CD8-positive, alpha-beta memory T cell (primary cell): ENCODE measurements at regions not wholly inside any gene's neighbourhood (a gene's known extent, or its start where the extent isn't known, plus 50 kb on each side); places are given as distances from the start of the nearest gene placed in this dataset.

Experiments used
- CTCF ChIA-PET: fragments of 350-600 bp; sonication (Branson Sonifier 250); formaldehyde crosslinking; loops from one replicate; lab custom pipeline; 2021; ENCODE audit warnings: antibody characterized with exemption; lab: Charles Lee
- POLR2A ChIA-PET: fragments of 350-600 bp; sonication (Branson Sonifier 250); formaldehyde crosslinking; loops from one replicate; lab custom pipeline; 2021; ENCODE audit warnings: antibody characterized with exemption; lab: Charles Lee
- DNase-seq, 5 donors: peaks; one replicate each; pipeline versions ENCODE4 v3.0.0 to v3.0.0-alpha.2; 2020 to 2022; ENCODE audit warnings: mixed read lengths in 1 of 5
- H3K27ac ChIP-seq: one replicate; pipeline ENCODE4 v1.7.0; 2013; ENCODE audit warnings: low read depth, mild to moderate bottlenecking, low read length, moderate library complexity
- H3K27me3 ChIP-seq: 2 replicates; pipeline ENCODE4 v1.7.0; 2013; ENCODE audit warnings: low read length, mild to moderate bottlenecking; ENCODE audit not compliant: insufficient read depth, poor library complexity, severe bottlenecking
- H3K36me3 ChIP-seq: 2 replicates; pipeline ENCODE4 v1.7.0; 2013; ENCODE audit warnings: mild to moderate bottlenecking, low read length, moderate library complexity; ENCODE audit not compliant: insufficient read depth
- H3K4me1 ChIP-seq: 2 replicates; pipeline ENCODE4 v1.7.0; 2013; ENCODE audit warnings: mild to moderate bottlenecking, low read length, moderate library complexity; ENCODE audit not compliant: insufficient read depth
- H3K4me3 ChIP-seq: 2 replicates; pipeline ENCODE4 v1.7.0; 2013; ENCODE audit warnings: mild to moderate bottlenecking, low read length
- H3K9me3 ChIP-seq: 2 replicates; pipeline ENCODE4 v1.7.0; 2013; ENCODE audit warnings: mild to moderate bottlenecking, low read length
- H3K27ac Mint-ChIP-seq, 8 donors: one replicate each; pipeline ENCODE4 v1.8.0; 2020 to 2021; ENCODE audit warnings: mixed read lengths in 8 of 8, mild to moderate bottlenecking in 6 of 8, inconsistent platforms in 3 of 8, moderate library complexity in 3 of 8
- H3K27me3 Mint-ChIP-seq, 2 donors: one replicate each; pipeline ENCODE4 v1.8.0; 2020 to 2021; ENCODE audit warnings: mixed read lengths in 2 of 2, mild to moderate bottlenecking in 1 of 2, moderate library complexity in 1 of 2
- H3K36me3 Mint-ChIP-seq, 3 donors: one replicate each; pipeline ENCODE4 v1.8.0; 2020 to 2021; ENCODE audit warnings: mixed read lengths in 3 of 3, inconsistent platforms in 1 of 3, mild to moderate bottlenecking in 1 of 3
- H3K4me1 Mint-ChIP-seq, 3 donors: one replicate each; pipeline ENCODE4 v1.8.0; 2020 to 2021; ENCODE audit warnings: mixed read lengths in 3 of 3, inconsistent platforms in 1 of 3, mild to moderate bottlenecking in 1 of 3
- H3K4me3 Mint-ChIP-seq, 7 donors: one replicate each; pipeline ENCODE4 v1.8.0; 2020 to 2021; ENCODE audit warnings: mixed read lengths in 7 of 7, mild to moderate bottlenecking in 6 of 7, moderate library complexity in 4 of 7, inconsistent platforms in 2 of 7
- H3K9me3 Mint-ChIP-seq, 5 donors: one replicate each; pipeline ENCODE4 v1.8.0; 2020 to 2022; ENCODE audit warnings: mixed read lengths in 5 of 5, mild to moderate bottlenecking in 3 of 5, moderate library complexity in 2 of 5, inconsistent platforms in 1 of 5

DNA sequence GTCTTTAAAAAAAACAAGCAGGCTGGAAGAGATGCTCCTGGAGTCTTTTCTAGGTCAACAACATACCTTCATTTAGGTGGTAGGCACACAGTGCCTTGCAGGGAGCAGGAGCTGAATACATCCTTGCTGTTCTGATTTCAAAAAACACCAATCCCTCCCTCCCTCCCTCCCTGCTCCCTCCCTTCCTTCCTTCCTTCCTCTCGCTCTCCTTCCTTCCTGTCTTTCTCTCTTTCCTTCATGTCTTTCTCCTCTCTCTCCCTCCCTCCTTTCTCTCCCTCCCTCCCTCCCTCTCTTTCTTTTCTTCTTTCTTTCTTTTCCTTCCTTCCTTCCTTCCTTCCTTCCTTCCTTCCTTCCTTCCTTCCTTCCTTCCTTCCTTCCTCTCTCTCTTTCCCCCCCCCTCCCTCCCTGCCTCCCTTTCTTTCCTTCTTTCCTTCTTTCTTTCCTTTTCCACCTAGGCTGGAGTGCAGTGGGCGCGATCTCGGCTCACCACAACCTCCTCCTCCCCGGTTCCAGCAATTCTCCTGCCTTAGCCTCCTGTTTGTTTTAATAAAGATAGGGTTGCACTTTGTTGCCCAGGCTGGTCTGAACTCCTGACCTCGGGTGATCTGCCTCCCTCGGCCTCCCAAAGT, 245.1 kb downstream of the MIAT start:
- Mint-ChIP-seq H3K27ac (no peak overlapping the region), H3K9me3 (peaks cover 0 to 6% (median 0%) of the 10 kb centered on the region in 5 donors), H3K4me3 (peak overlapping the region in 5 of 7 donors; percentile 19 to 74 (median 59)), H3K36me3 (peaks cover 0 to 14% (median 2%) of the 10 kb centered on the region in 3 donors), H3K4me1 (peaks cover 9 to 12% (median 12%) of the 10 kb centered on the region in 3 donors), H3K27me3 (peaks cover 28 to 59% of the 10 kb centered on the region in 2 donors)
- no peaks in the 10 kb centered on the region for H3K36me3 ChIP-seq
- ChIA-PET POLR2A (no interaction called here), CTCF (no interaction called here)
- H3K9me3 ChIP-seq = no peaks in the 10 kb centered on the region
- no peak for DNase-seq
- peaks cover 3% of the 10 kb centered on the region for H3K4me1 ChIP-seq
- H3K4me3 ChIP-seq = no peak overlapping the region
- peaks cover 4% of the 10 kb centered on the region for H3K27me3 ChIP-seq
- H3K27ac ChIP-seq = no peak overlapping the region

DNA sequence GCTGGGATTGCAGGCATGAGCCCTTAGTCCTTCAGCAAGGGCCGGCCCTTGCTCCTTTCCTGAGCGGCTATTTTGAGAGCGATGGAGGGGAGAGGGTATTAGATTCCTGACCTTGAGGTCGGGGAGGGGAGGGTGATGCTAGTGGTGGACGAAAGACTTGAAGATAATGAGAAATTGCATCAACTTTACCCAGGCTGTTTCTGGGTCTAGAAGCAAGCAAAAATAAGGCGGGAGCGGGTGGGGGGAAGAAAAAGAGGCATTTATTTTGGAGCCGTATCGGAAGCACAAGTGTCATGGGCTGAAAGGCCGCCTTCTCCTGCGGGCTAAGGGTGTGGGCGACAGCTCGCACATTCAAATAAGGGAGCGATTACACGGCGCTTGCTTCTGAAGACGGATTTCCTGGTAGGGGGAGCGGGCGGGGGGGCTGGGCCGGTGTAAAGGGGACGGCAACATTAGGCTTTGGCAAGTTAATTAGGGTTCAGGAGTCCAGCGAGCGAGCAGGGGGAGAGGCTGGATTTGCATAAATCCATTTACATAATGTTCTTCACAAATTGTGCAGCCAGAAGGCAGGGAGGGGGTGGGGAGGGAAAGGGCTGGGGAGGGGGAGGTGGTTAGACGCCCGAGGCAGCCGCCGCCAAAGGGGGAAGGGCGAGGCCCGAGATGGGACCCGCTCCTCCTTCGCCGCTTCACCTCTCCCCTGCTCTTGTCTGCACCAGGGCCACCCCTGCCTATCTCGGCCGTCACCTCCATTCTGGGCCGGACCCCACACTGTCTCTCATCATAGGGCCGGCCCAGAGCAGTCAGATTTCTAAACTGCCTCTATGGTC, 245.9 kb downstream of the MIAT start:
- H3K36me3 Mint-ChIP-seq = peaks cover 0 to 9% (median 4%) of the 10 kb centered on the region in 3 donors
- Histone ChIP-seq H3K4me3 (no peak overlapping the region), H3K9me3 (no peaks in the 10 kb centered on the region), H3K27ac (no peak overlapping the region), H3K4me1 (peaks cover 3% of the 10 kb centered on the region), H3K36me3 (no peaks in the 10 kb centered on the region), H3K27me3 (peaks cover 4% of the 10 kb centered on the region)
- H3K27ac Mint-ChIP-seq = peak overlapping the region in 2 of 8 donors; percentile 36 to 66
- no peak for DNase-seq
- ChIA-PET POLR2A (no interaction called here), CTCF (no interaction called here)
- H3K4me3 Mint-ChIP-seq = peak overlapping the region in 6 of 7 donors; percentile 19 to 78 (median 60)
- H3K9me3 Mint-ChIP-seq = peaks cover 0 to 1% (median 0%) of the 10 kb centered on the region in 5 donors
- peaks cover 9 to 12% (median 12%) of the 10 kb centered on the region in 3 donors for H3K4me1 Mint-ChIP-seq
- peaks cover 24 to 52% of the 10 kb centered on the region in 2 donors for H3K27me3 Mint-ChIP-seq

DNA sequence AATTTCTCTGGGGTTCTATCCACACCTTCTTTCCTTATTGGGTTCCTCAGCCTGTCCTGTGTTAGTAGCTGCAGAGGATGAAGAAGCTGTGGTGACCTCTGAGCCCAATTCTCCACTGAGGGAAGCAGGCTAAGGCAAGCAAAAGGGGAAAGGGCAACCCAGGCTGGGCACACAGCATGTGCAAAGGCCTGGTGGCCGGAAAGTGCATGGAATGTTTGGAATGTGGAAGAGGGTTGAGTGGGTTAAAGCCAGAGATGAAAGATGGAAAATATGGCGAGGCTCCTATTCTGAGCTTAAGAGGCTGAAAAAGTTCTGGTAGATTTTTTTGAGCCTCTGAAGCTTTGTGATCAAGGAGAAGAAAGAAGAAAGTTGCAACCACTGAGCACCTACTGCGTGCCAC, 247.1 kb downstream of the MIAT start:
- CTCF ChIA-PET = no interaction called here
- H3K36me3 Mint-ChIP-seq = peaks cover 0 to 8% (median 7%) of the 10 kb centered on the region in 3 donors
- DNase-seq = no peak

DNA sequence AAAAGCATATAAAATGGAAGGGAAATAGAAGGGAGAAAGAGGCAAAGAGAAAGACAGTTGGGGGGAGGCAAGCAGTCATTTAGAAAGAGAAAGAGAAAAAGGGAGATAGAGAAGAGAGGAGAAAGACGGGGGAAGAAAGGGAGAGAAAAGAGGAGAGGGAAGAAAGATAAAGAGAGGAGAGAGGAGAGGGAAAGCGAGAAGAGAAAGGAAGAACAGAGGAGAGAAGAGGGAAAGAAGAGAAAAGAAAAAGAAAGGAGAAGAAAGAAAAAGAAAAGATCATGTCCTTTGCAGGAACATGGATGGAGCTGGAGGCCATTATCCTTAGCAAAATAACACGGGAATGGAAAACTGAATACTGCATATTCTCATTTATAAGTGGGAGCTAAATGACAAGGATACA, 247.7 kb downstream of the MIAT start:
- H3K9me3 ChIP-seq = no peaks in the 10 kb centered on the region
- H3K36me3 Mint-ChIP-seq = peaks cover 0 to 11% (median 8%) of the 10 kb centered on the region in 3 donors
- no peak overlapping the region for H3K4me3 Mint-ChIP-seq
- H3K9me3 Mint-ChIP-seq = peaks cover 0 to 3% (median 0%) of the 10 kb centered on the region in 5 donors
- H3K4me1 Mint-ChIP-seq = peaks cover 9 to 12% (median 12%) of the 10 kb centered on the region in 3 donors
- DNase-seq = no peak
- peaks cover 3% of the 10 kb centered on the region for H3K4me1 ChIP-seq
- H3K27ac Mint-ChIP-seq = peak overlapping the region in 1 of 8 donors; percentile 7
- POLR2A ChIA-PET = no interaction called here
- no peak overlapping the region for H3K27ac ChIP-seq
- H3K36me3 ChIP-seq = no peaks in the 10 kb centered on the region
- H3K27me3 Mint-ChIP-seq = peaks cover 25 to 42% of the 10 kb centered on the region in 2 donors
- H3K27me3 ChIP-seq = peaks cover 4% of the 10 kb centered on the region
- CTCF ChIA-PET = no interaction called here
- H3K4me3 ChIP-seq = no peak overlapping the region

More for the DNA sequence above, 247.1 kb downstream of the MIAT start:
- peaks cover 0 to 3% (median 0%) of the 10 kb centered on the region in 5 donors for H3K9me3 Mint-ChIP-seq
- peaks cover 9 to 12% (median 12%) of the 10 kb centered on the region in 3 donors for H3K4me1 Mint-ChIP-seq
- Histone ChIP-seq H3K27me3 (peaks cover 4% of the 10 kb centered on the region), H3K4me1 (peaks cover 3% of the 10 kb centered on the region), H3K4me3 (no peak overlapping the region), H3K9me3 (no peaks in the 10 kb centered on the region), H3K27ac (no peak overlapping the region), H3K36me3 (no peaks in the 10 kb centered on the region)
- POLR2A ChIA-PET = no interaction called here
- H3K4me3 Mint-ChIP-seq = no peak overlapping the region
- peaks cover 24 to 42% of the 10 kb centered on the region in 2 donors for H3K27me3 Mint-ChIP-seq
- no peak overlapping the region for H3K27ac Mint-ChIP-seq

DNA sequence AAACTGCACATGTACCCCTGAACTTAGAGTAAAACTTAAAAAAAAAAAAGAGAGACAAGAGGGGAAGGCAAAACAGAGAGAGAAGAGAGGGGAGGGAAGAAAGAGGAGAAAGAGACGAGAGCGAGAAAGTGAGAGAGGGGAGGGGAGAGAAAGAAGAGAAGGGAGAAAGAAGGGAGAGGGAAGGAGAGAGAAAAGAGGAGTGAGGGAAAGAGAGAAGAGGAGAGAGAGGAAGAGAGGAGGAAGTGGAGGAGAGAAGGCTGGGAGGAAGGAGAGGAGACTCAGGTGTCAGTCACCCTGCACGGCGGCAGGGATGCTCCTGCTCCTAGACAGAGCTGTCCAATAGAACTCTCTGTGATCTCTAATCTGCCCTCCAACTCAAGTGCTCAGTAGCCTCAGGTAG, 248.3 kb downstream of the MIAT start:
- no peak for DNase-seq
- H3K36me3 Mint-ChIP-seq = peaks cover 0 to 11% (median 8%) of the 10 kb centered on the region in 3 donors
- no peaks in the 10 kb centered on the region for H3K36me3 ChIP-seq
- ChIA-PET POLR2A (no interaction called here), CTCF (no interaction called here)
- H3K4me1 ChIP-seq = peaks cover 3% of the 10 kb centered on the region
- no peak overlapping the region for H3K27ac Mint-ChIP-seq
- no peaks in the 10 kb centered on the region for H3K9me3 ChIP-seq
- H3K27me3 ChIP-seq = peaks cover 4% of the 10 kb centered on the region
- peaks cover 0 to 3% (median 0%) of the 10 kb centered on the region in 5 donors for H3K9me3 Mint-ChIP-seq
- peaks cover 9 to 12% (median 12%) of the 10 kb centered on the region in 3 donors for H3K4me1 Mint-ChIP-seq
- H3K27me3 Mint-ChIP-seq = peaks cover 25 to 42% of the 10 kb centered on the region in 2 donors
- H3K27ac ChIP-seq = no peak overlapping the region
- H3K4me3 Mint-ChIP-seq = no peak overlapping the region
- H3K4me3 ChIP-seq = no peak overlapping the region

DNA sequence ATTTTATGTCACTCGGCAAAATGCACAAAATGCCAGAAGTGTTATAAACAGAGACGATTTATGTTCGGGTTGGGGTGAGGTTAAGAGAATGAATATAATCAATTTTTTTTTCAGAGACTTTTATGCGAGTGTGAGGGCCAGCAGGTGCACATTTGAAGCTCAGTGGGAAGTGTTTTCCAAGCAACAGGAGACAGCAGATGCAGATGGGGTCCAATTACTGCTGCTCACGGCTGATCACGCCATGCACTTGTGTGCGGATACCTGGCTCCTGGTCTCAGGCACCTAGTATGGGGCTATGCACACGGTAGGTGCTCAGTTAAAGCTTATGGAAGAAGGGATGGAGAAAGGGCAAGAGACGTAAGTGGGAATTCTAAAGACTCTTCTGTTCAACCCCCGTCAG, 249.1 kb downstream of the MIAT start:
- CTCF ChIA-PET = no interaction called here
- Histone ChIP-seq H3K4me1 (peaks cover 3% of the 10 kb centered on the region), H3K4me3 (no peak overlapping the region), H3K27ac (no peak overlapping the region), H3K9me3 (no peaks in the 10 kb centered on the region), H3K27me3 (peaks cover 4% of the 10 kb centered on the region), H3K36me3 (no peaks in the 10 kb centered on the region)
- H3K4me1 Mint-ChIP-seq = peaks cover 9 to 12% (median 12%) of the 10 kb centered on the region in 3 donors
- POLR2A ChIA-PET = no interaction called here
- H3K9me3 Mint-ChIP-seq = peaks cover 0 to 3% (median 0%) of the 10 kb centered on the region in 5 donors
- peaks cover 18 to 43% of the 10 kb centered on the region in 2 donors for H3K27me3 Mint-ChIP-seq
- H3K4me3 Mint-ChIP-seq = no peak overlapping the region
- DNase-seq = no peak
- H3K36me3 Mint-ChIP-seq = peaks cover 0 to 11% (median 8%) of the 10 kb centered on the region in 3 donors
- H3K27ac Mint-ChIP-seq = peak overlapping the region in 1 of 8 donors; percentile 88

DNA sequence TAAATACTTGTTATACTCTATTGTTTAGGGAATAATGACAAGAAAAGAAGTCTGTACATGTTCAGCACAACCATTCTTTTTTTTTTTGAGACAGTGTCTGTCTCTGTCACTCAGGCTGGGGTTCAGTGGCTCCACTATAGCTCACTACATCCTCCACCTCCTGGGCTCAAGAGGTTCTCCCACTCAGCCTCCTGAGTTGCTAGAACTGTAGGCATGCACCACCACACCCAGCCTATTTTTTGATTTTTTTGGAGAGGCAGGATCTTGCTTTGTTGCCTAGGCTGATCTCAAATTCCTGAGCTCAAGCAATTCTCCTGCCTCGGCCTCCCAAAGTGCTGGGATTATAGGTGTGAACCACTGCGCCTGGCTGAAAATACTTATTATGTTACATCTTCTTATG, 250.0 kb downstream of the MIAT start:
- H3K9me3 ChIP-seq = no peaks in the 10 kb centered on the region
- DNase-seq = no peak
- Mint-ChIP-seq H3K4me1 (peaks cover 9 to 12% (median 12%) of the 10 kb centered on the region in 3 donors), H3K27me3 (peaks cover 17 to 50% of the 10 kb centered on the region in 2 donors), H3K4me3 (no peak overlapping the region), H3K27ac (no peak overlapping the region), H3K9me3 (peaks cover 0 to 3% (median 0%) of the 10 kb centered on the region in 5 donors), H3K36me3 (peaks cover 0 to 11% (median 8%) of the 10 kb centered on the region in 3 donors)
- no peak overlapping the region for H3K27ac ChIP-seq
- peaks cover 3% of the 10 kb centered on the region for H3K4me1 ChIP-seq
- no peaks in the 10 kb centered on the region for H3K36me3 ChIP-seq
- ChIA-PET CTCF (no interaction called here), POLR2A (no interaction called here)
- H3K27me3 ChIP-seq = no peaks in the 10 kb centered on the region
- H3K4me3 ChIP-seq = no peak overlapping the region

DNA sequence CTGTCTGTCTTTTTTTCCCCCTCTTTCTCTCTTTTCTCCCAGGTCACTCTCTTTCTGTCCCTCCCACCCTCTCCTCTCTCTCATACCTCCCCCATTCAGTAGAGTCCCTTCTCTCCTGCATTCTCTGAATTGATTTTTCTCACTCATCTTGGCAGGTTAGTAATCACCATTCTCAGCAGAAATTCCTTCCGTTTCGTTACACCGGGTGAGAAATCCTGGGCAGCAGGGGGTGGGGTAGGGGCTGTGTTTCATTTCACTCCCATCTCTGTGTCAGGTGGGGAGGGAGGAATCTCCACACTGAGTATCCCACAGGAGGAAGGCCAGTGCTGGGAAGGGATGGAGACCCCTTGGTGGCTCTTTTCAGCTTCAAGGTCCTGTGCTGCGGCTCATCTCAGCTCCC, 253.5 kb downstream of the MIAT start:
- DNase-seq = no peak
- peaks cover 3% of the 10 kb centered on the region for H3K27me3 ChIP-seq
- no peaks in the 10 kb centered on the region for H3K36me3 ChIP-seq
- peaks cover 0 to 11% (median 8%) of the 10 kb centered on the region in 3 donors for H3K36me3 Mint-ChIP-seq
- H3K4me3 ChIP-seq = no peak overlapping the region
- H3K27ac Mint-ChIP-seq = no peak overlapping the region
- H3K27ac ChIP-seq = no peak overlapping the region
- no peaks in the 10 kb centered on the region for H3K9me3 ChIP-seq
- H3K4me1 ChIP-seq = no peaks in the 10 kb centered on the region
- POLR2A ChIA-PET = no interaction called here
- peaks cover 35 to 55% of the 10 kb centered on the region in 2 donors for H3K27me3 Mint-ChIP-seq
- H3K4me1 Mint-ChIP-seq = no peaks in the 10 kb centered on the region
- peaks cover 0 to 3% (median 0%) of the 10 kb centered on the region in 5 donors for H3K9me3 Mint-ChIP-seq
- H3K4me3 Mint-ChIP-seq = no peak overlapping the region
- CTCF ChIA-PET = no interaction called here
